ENCODE measurements at regions not wholly inside any gene's neighbourhood (a gene's known extent, or its start where the extent isn't known, plus 50 kb on each side); places are given as distances from the start of the nearest gene placed in this dataset.

DNA sequence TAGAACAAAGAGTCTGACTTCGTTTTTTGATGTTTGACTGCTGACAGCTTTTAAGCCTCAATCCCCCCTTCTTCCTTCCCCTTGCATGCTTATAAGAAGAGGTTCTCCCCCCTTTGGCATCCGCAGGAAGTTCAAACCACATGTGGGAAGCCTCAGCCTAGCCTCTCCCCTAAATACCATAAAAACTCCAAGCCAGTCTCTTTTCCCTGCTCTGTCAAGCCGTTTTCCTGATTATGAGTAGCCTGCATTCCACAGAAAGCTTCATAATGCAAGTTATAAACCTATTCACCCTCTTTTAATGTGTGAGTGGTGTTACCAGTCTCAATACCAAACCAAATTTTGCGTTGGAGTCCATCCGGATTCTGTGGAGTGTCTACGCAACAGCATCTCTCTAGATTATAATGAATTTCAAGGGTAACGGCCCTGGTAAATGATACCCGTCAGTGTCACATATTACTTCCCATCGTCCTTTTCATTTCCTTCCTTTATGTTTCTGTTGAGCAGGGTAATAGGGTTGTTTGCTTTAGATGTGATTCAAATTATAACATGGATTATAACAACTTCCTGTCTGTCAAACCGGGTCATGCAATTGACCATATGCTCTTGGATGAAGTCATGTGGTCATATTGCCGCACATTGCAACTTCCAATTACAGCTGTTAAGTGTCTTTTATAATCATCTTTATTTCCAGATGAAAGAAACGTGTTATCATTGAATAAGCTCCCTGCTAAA is 717.5 kb downstream of the RWDD3 start:
- ChIA-PET POLR2A (no interaction called here), CTCF (no interaction called here)
- H3K36me3 ChIP-seq (ENCODE audit: control insufficient read depth in 2 of 2, insufficient read depth in 1 of 2, low read length in 2 of 2): no peaks in the 10 kb centered on the region
- no peaks in the 10 kb centered on the region for H3K9me3 ChIP-seq (ENCODE audit: control insufficient read depth, insufficient read depth, low read depth, low read length)
- TF ChIP-seq SALL2 (tag by site-specific recombination; IDR thresholded peaks at IDR 0.05; ENCODE audit: borderline replicate concordance) (no peak), ZNF175 (tag by site-specific recombination; IDR thresholded peaks at IDR 0.05) (no peak), ZNF404 (tag by site-specific recombination; IDR thresholded peaks at IDR 0.05) (no peak)
- TF ChIP-seq, protein P1, sequence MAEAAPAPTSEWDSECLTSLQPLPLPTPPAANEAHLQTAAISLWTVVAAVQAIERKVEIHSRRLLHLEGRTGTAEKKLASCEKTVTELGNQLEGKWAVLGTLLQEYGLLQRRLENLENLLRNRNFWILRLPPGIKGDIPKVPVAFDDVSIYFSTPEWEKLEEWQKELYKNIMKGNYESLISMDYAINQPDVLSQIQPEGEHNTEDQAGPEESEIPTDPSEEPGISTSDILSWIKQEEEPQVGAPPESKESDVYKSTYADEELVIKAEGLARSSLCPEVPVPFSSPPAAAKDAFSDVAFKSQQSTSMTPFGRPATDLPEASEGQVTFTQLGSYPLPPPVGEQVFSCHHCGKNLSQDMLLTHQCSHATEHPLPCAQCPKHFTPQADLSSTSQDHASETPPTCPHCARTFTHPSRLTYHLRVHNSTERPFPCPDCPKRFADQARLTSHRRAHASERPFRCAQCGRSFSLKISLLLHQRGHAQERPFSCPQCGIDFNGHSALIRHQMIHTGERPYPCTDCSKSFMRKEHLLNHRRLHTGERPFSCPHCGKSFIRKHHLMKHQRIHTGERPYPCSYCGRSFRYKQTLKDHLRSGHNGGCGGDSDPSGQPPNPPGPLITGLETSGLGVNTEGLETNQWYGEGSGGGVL (tag by site-specific recombination; IDR thresholded peaks at IDR 0.05): no peak
- TF ChIP-seq, protein P2, sequence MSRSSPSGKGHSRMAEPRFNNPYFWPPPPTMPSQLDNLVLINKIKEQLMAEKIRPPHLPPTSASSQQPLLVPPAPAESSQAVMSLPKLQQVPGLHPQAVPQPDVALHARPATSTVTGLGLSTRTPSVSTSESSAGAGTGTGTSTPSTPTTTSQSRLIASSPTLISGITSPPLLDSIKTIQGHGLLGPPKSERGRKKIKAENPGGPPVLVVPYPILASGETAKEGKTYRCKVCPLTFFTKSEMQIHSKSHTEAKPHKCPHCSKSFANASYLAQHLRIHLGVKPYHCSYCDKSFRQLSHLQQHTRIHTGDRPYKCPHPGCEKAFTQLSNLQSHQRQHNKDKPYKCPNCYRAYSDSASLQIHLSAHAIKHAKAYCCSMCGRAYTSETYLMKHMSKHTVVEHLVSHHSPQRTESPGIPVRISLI (tag by site-specific recombination; IDR thresholded peaks at IDR 0.05): no peak
- no peak overlapping the region for H3K27ac ChIP-seq (ENCODE audit: extremely low read depth, low read depth, low read length)
- H3K4me1 ChIP-seq (ENCODE audit: control insufficient read depth, insufficient read depth, low read length): no peaks in the 10 kb centered on the region
- no peak overlapping the region for H3K4me3 ChIP-seq (ENCODE audit: low read depth, low read length)

DNA sequence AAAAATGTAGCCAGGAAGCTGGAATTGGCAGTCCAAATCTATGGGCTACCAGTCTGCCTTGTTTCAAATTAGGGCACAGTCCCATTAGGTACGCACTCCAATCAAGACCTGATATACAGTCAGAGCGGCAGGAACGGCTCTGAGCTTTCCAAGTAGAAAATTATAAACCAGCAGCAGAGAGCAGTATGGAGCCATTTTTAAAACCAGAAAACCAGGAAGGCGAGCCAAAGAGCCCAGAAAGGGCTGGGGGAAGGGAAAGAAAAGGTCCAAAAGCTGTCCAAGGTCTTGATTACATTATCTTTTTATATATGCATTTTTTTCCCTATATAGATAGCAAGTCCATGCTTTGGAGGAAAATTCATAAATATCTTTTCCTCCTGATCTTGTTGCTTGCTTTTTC is 719.0 kb downstream of the RWDD3 start:
- no peak for TF ChIP-seq KLF8 (tag by site-specific recombination; IDR thresholded peaks at IDR 0.05)
- TF ChIP-seq, protein P3, sequence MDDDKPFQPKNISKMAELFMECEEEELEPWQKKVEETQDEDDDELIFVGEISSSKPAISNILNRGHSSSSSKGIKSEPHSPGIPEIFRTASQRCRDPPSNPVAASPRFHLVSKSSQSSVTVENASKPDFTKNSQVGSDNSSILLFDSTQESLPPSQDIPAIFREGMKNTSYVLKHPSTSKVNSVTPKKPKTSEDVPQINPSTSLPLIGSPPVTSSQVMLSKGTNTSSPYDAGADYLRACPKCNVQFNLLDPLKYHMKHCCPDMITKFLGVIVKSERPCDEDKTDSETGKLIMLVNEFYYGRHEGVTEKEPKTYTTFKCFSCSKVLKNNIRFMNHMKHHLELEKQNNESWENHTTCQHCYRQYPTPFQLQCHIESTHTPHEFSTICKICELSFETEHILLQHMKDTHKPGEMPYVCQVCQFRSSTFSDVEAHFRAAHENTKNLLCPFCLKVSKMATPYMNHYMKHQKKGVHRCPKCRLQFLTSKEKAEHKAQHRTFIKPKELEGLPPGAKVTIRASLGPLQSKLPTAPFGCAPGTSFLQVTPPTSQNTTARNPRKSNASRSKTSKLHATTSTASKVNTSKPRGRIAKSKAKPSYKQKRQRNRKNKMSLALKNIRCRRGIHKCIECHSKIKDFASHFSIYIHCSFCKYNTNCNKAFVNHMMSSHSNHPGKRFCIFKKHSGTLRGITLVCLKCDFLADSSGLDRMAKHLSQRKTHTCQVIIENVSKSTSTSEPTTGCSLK (tag by site-specific recombination; IDR thresholded peaks at IDR 0.05): no peak
- no peak for TF ChIP-seq FEZF1 (tag by site-specific recombination; IDR thresholded peaks at IDR 0.05)
- TF ChIP-seq, protein P4, sequence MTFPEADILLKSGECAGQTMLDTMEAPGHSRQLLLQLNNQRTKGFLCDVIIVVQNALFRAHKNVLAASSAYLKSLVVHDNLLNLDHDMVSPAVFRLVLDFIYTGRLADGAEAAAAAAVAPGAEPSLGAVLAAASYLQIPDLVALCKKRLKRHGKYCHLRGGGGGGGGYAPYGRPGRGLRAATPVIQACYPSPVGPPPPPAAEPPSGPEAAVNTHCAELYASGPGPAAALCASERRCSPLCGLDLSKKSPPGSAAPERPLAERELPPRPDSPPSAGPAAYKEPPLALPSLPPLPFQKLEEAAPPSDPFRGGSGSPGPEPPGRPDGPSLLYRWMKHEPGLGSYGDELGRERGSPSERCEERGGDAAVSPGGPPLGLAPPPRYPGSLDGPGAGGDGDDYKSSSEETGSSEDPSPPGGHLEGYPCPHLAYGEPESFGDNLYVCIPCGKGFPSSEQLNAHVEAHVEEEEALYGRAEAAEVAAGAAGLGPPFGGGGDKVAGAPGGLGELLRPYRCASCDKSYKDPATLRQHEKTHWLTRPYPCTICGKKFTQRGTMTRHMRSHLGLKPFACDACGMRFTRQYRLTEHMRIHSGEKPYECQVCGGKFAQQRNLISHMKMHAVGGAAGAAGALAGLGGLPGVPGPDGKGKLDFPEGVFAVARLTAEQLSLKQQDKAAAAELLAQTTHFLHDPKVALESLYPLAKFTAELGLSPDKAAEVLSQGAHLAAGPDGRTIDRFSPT (tag by site-specific recombination; IDR thresholded peaks at IDR 0.05): no peak
- no peak overlapping the region for H3K4me3 ChIP-seq (ENCODE audit: low read depth, low read length)
- CTCF ChIA-PET: no interaction called here

DNA sequence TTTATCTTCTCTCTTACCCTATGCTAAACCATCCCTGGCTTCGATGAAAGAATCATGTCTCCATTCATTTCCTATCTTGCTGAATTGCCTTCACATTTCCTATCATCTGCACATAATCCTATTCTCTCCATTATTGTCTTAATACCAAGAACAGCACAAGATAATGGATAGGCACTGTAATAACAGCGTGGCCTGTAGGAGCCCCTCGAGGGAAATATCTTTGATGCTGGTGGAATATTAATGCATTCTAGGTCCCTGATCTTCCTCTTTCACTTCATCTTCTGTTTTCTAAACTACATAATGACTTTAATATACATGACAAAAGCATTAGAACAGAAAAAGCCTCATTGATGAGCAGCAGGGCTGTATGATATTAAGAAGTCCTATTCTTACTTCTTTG is 720.6 kb downstream of the RWDD3 start:
- Histone ChIP-seq H3K4me3 (ENCODE audit: low read depth, low read length) (no peak overlapping the region), H3K36me3 (ENCODE audit: control insufficient read depth in 2 of 2, insufficient read depth in 1 of 2, low read length in 2 of 2) (no peaks in the 10 kb centered on the region), H3K27ac (ENCODE audit: extremely low read depth, low read depth, low read length) (no peak overlapping the region), H3K9me3 (ENCODE audit: control insufficient read depth, insufficient read depth, low read depth, low read length) (no peaks in the 10 kb centered on the region), H3K4me1 (ENCODE audit: control insufficient read depth, insufficient read depth, low read length) (no peaks in the 10 kb centered on the region)
- TF ChIP-seq SP7 (tag by site-specific recombination; IDR thresholded peaks at IDR 0.05) (no peak), ZNF664 (tag by site-specific recombination; IDR thresholded peaks at IDR 0.05) (no peak), WT1 (tag by site-specific recombination; IDR thresholded peaks at IDR 0.05) (no peak), ZNF140 (tag by site-specific recombination; IDR thresholded peaks at IDR 0.05) (no peak), ZNF175 (tag by site-specific recombination; IDR thresholded peaks at IDR 0.05) (no peak), ZNF791 (tag by site-specific recombination; IDR thresholded peaks at IDR 0.05) (no peak), ZNF335 (tag by site-specific recombination; conservative IDR thresholded peaks at IDR 0.05) (no peak)
- TF ChIP-seq, protein P3 (tag by site-specific recombination; IDR thresholded peaks at IDR 0.05): no peak
- TF ChIP-seq, protein P5, sequence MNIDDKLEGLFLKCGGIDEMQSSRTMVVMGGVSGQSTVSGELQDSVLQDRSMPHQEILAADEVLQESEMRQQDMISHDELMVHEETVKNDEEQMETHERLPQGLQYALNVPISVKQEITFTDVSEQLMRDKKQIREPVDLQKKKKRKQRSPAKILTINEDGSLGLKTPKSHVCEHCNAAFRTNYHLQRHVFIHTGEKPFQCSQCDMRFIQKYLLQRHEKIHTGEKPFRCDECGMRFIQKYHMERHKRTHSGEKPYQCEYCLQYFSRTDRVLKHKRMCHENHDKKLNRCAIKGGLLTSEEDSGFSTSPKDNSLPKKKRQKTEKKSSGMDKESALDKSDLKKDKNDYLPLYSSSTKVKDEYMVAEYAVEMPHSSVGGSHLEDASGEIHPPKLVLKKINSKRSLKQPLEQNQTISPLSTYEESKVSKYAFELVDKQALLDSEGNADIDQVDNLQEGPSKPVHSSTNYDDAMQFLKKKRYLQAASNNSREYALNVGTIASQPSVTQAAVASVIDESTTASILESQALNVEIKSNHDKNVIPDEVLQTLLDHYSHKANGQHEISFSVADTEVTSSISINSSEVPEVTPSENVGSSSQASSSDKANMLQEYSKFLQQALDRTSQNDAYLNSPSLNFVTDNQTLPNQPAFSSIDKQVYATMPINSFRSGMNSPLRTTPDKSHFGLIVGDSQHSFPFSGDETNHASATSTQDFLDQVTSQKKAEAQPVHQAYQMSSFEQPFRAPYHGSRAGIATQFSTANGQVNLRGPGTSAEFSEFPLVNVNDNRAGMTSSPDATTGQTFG (tag by site-specific recombination; IDR thresholded peaks at IDR 0.05; ENCODE audit: borderline replicate concordance): no peak
- ChIA-PET CTCF (interaction anchor here (0.6 kb wide), 1 partner anchor 1013 kb away, joined by 4 read pairs; no protein-coding TSS in a partner anchor), POLR2A (no interaction called here)

More for the DNA sequence above, 719.0 kb downstream of the RWDD3 start:
- no peaks in the 10 kb centered on the region for H3K36me3 ChIP-seq (ENCODE audit: control insufficient read depth in 2 of 2, insufficient read depth in 1 of 2, low read length in 2 of 2)
- no peaks in the 10 kb centered on the region for H3K4me1 ChIP-seq (ENCODE audit: control insufficient read depth, insufficient read depth, low read length)
- no peaks in the 10 kb centered on the region for H3K9me3 ChIP-seq (ENCODE audit: control insufficient read depth, insufficient read depth, low read depth, low read length)
- no peak overlapping the region for H3K27ac ChIP-seq (ENCODE audit: extremely low read depth, low read depth, low read length)
- POLR2A ChIA-PET: no interaction called here

All from HEK293 (cell line).